Activated B cell treated with CpG ODN at 0.5 μM for 24 hours (primary cell): ENCODE measurements at regions not wholly inside any gene's neighbourhood (a gene's known extent, or its start where the extent isn't known, plus 50 kb on each side); places are given as distances from the start of the nearest gene placed in this dataset.
"Not testable (repeated sequence)": the region's sequence is repeated elsewhere in the genome, so short reads cannot be mapped to it uniquely, and the experiment has no call there.

Source experiments
- ATAC-seq: fragments of 200-7000 bp; cut with Tn5 transposase; one replicate; pipeline ENCODE4 v1.10.0; 2021; ENCODE audit warnings: low read depth, mild to moderate bottlenecking, moderate library complexity
- CTCF ChIA-PET: fragments of 350-600 bp; sonication (Branson Sonifier 250); formaldehyde crosslinking; loops from one replicate; lab custom pipeline; 2021; ENCODE audit warnings: antibody characterized with exemption; lab: Charles Lee
- POLR2A ChIA-PET: fragments of 350-600 bp; sonication (Branson Sonifier 250); formaldehyde crosslinking; loops from one replicate; lab custom pipeline; 2021; ENCODE audit warnings: antibody characterized with exemption; lab: Charles Lee
- DNase-seq: peaks from one replicate; pipeline ENCODE4 v3.0.0; 2022
- H3K27ac Mint-ChIP-seq: one replicate; pipeline ENCODE4 v1.8.0; 2020; ENCODE audit warnings: mixed read lengths
- H3K27me3 Mint-ChIP-seq: one replicate; pipeline ENCODE4 v1.8.0; 2021; ENCODE audit warnings: mixed read lengths
- H3K36me3 Mint-ChIP-seq: one replicate; pipeline ENCODE4 v1.8.0; 2021; ENCODE audit warnings: low read depth, mixed read lengths
- H3K4me1 Mint-ChIP-seq: one replicate; pipeline ENCODE4 v1.8.0; 2021; ENCODE audit warnings: mixed read lengths
- H3K4me3 Mint-ChIP-seq: one replicate; pipeline ENCODE4 v1.8.0; 2020; ENCODE audit warnings: mild to moderate bottlenecking, mixed read lengths
- H3K9me3 Mint-ChIP-seq: one replicate; pipeline ENCODE4 v1.8.0; 2020; ENCODE audit warnings: mixed read lengths
- intact Hi-C: fragments of 100-400 bp; cut with micrococcal nuclease; formaldehyde crosslinking; loops from one replicate; pipeline ENCODE4 v1.15.1; 2024
- TF ChIP-seq, protein P1 (sequence below): fragments of 200-600 bp; IDR thresholded peaks from one replicate; pipeline ENCODE4 v1.8.0; 2022; ENCODE audit warnings: antibody characterized with exemption, mild to moderate bottlenecking

DNA sequence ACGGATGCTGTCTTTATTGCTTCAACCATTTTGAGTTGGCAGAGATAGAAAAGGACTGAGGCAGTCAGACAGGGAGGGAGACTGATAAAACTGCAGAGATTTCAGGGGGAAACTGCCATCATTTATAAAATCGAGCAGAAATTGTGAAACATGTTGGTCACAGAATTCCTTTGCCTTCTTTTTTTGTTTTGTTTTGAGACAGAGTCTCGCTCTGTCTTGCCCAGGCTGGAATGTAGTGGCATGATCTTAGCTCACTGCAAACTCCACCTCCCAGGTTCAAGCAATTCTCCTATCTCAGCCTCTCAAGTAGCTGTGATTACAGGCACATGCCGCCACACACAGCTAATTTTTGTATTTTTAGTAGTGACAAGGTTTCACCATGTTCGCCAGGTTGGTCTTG, 273.7 kb upstream of the USP9Y start:
- Mint-ChIP-seq H3K27me3 (no peaks in the 10 kb centered on the region), H3K4me1 (no peaks in the 10 kb centered on the region), H3K27ac (no peak overlapping the region), H3K36me3 (no peaks in the 10 kb centered on the region), H3K9me3 (no peaks in the 10 kb centered on the region), H3K4me3 (no peak overlapping the region)
- CTCF ChIA-PET, result no interaction called here
- DNase-seq, result no peak
- intact Hi-C loops, result no loop called here
- TF ChIP-seq, protein P1, sequence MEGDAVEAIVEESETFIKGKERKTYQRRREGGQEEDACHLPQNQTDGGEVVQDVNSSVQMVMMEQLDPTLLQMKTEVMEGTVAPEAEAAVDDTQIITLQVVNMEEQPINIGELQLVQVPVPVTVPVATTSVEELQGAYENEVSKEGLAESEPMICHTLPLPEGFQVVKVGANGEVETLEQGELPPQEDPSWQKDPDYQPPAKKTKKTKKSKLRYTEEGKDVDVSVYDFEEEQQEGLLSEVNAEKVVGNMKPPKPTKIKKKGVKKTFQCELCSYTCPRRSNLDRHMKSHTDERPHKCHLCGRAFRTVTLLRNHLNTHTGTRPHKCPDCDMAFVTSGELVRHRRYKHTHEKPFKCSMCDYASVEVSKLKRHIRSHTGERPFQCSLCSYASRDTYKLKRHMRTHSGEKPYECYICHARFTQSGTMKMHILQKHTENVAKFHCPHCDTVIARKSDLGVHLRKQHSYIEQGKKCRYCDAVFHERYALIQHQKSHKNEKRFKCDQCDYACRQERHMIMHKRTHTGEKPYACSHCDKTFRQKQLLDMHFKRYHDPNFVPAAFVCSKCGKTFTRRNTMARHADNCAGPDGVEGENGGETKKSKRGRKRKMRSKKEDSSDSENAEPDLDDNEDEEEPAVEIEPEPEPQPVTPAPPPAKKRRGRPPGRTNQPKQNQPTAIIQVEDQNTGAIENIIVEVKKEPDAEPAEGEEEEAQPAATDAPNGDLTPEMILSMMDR, result no peak
- POLR2A ChIA-PET, result no interaction called here
- ATAC-seq, result no peak

DNA sequence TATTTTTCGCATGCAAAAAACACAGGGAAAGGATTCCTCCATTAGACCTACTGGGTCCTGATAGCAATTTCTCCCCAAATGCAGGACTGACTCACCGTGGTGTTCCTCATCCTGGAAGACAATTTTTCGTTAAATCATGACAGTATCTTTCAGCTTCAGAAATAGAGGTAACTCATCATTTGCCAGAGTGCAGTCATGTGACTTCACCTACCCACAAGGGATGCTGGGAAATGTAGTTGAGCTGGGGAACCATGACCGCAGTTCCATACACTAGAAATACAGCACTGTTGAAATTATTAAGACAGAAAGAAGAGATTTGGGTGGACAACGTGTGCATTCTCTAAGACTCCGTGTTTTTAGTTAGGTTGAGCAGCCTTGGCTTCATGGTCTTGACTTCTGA, 269.5 kb upstream of the USP9Y start:
- Mint-ChIP-seq H3K27me3 (no peaks in the 10 kb centered on the region), H3K9me3 (no peaks in the 10 kb centered on the region), H3K27ac (no peak overlapping the region), H3K4me3 (no peak overlapping the region), H3K36me3 (no peaks in the 10 kb centered on the region), H3K4me1 (no peaks in the 10 kb centered on the region)
- ChIA-PET POLR2A (no interaction called here), CTCF (no interaction called here)
- DNase-seq (no peak), ATAC-seq (no peak)
- intact Hi-C loops, result no loop called here
- TF ChIP-seq, protein P1, result no peak

DNA sequence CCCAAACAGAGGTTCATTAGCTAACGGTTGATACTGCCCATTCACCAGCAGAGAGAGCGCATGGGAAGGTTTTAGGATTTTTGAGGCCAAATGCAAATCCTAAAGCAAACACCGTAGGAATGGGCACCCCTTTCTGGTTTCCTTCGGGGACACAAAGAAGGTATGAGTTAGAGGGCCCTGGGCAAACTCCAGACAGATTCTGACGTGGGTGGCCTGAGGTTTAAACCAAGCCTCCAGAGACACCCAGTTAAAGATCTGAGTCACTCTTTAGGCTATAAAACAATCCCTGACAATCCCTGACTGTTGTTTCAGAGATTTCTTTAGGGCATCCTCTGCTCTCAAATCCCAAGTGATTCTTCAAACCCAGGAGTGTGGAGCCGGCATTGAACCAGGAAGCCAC, 262.2 kb upstream of the USP9Y start:
- H3K36me3 Mint-ChIP-seq, POLR2A ChIA-PET, ATAC-seq, H3K4me1 Mint-ChIP-seq, H3K27me3 Mint-ChIP-seq, H3K4me3 Mint-ChIP-seq, intact Hi-C loops, DNase-seq, H3K9me3 Mint-ChIP-seq, CTCF ChIA-PET, H3K27ac Mint-ChIP-seq: not testable (repeated sequence)

DNA sequence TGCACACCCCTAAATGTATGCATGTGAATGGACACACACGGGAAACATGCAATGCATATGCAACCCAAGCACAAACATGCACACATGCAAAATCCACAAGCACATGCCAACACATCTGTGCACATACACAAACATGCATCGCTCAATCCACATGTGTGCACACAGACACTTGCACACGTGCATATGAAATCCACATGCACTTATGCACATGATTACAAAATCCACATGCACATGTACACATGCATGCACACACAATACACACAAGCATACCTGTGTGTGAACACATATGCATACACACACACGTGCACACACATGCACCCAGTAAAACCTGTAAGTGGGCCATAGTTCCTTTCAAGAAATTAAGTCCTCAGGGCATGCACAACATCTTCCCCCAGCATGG, 256.8 kb upstream of the USP9Y start:
- ATAC-seq, result no peak
- CTCF ChIA-PET, result no interaction called here
- Mint-ChIP-seq H3K4me3 (no peak overlapping the region), H3K36me3 (no peaks in the 10 kb centered on the region), H3K27me3 (no peaks in the 10 kb centered on the region), H3K27ac (no peak overlapping the region), H3K4me1 (no peaks in the 10 kb centered on the region), H3K9me3 (no peaks in the 10 kb centered on the region)
- POLR2A ChIA-PET, result no interaction called here
- intact Hi-C loops, result no loop called here
- TF ChIP-seq, protein P1, result no peak
- DNase-seq, result no peak

DNA sequence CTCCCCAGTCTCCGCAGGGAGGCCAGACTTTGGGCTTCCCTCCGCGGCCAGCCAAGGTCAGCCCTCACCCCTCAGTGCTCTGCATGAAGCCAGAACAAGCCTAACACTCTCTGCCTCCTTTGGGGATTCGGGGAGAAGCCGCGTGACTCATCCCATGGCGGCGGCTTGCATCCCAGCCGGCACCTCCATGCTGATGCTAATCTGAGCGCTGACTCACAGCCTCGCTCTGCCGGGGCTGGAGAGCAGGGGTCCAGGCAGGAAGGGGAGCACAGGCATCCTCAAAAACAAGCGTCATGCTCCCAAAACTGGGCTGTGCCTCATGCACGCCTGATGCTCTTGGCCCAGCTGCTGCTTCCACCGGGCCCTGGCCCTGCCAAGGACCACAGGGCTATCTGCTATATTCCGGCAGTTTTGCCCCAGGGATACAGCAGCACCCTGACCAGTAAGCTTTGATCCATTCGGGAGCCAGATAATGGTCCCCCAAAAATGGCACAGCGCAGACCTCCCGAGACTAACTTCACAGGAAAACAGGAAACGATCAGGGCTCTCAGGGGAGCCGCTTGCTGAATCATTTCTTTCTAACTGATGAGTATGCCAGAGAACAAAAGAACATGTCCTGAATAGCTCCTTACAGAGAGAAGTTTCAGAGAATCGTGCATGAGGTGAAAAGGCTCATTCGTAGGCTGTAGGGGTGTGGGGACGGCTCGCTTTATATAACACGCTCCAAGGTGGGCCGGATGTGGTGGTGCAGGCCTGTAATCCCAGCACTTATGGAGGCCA, 254.4 kb upstream of the USP9Y start:
- H3K4me1 Mint-ChIP-seq, ATAC-seq, intact Hi-C loops, POLR2A ChIA-PET, H3K4me3 Mint-ChIP-seq, H3K27me3 Mint-ChIP-seq, H3K9me3 Mint-ChIP-seq, CTCF ChIA-PET, H3K36me3 Mint-ChIP-seq, DNase-seq, H3K27ac Mint-ChIP-seq: not testable (repeated sequence)

DNA sequence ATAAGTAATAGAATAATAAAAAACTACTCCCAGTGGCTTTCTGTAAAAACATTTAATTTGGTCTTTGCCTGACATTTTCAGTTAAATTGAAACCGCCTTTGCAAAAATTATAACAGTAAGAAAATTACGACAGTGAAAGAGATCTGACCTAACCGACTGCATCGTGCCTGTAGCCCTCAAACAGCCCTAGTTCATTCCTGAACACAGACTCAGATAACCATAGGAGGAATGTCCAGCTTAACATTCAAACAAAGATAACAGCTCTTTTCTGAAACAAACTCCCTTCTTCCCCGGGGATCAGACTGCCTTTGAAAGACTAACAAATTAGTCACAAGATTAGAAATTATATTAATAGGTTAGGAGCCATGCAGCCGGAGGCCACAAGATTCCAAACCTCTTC, 252.5 kb upstream of the USP9Y start:
- intact Hi-C loops, H3K4me1 Mint-ChIP-seq, H3K36me3 Mint-ChIP-seq, ATAC-seq, H3K9me3 Mint-ChIP-seq, H3K27ac Mint-ChIP-seq, H3K27me3 Mint-ChIP-seq, CTCF ChIA-PET, POLR2A ChIA-PET, DNase-seq, H3K4me3 Mint-ChIP-seq: not testable (repeated sequence)

DNA sequence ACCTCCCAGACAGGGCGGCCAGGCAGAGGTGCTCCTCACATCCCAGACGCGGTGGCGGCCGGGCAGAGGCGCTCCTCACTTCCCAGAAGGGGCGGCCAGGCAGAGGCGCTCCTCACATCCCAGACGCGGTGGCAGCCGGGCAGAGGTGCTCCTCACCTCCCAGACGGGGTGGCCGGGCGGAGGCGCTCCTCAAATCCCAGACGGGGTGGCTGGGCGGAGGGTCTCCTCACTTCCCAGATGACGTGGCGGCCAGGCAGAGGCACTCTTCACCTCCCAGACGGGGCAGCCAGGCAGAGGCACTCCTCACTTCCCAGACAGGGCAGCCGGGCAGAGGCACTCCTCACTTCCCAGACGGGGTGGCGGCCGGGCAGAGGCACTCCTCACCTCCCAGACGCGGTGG, 247.7 kb upstream of the USP9Y start:
- H3K4me3 Mint-ChIP-seq, H3K36me3 Mint-ChIP-seq, CTCF ChIA-PET: not testable (repeated sequence)

More for the DNA sequence above, 247.7 kb upstream of the USP9Y start:
- DNase-seq, H3K4me1 Mint-ChIP-seq, intact Hi-C loops, H3K27ac Mint-ChIP-seq, H3K27me3 Mint-ChIP-seq, H3K9me3 Mint-ChIP-seq, ATAC-seq, POLR2A ChIA-PET: not testable (repeated sequence)
